ENCODE measurements at regions not wholly inside any gene's neighbourhood (a gene's known extent, or its start where the extent isn't known, plus 50 kb on each side); places are given as distances from the start of the nearest gene placed in this dataset.
"Not testable (repeated sequence)": the region's sequence is repeated elsewhere in the genome, so short reads cannot be mapped to it uniquely, and the experiment has no call there.

GRCh38 chr7:138309186-138309585, 150.9 kb upstream of the TRIM24 start:
- H3K4me3 ChIP-seq (ENCODE audit: low read depth, low read length) = no peak overlapping the region
- DNase-seq (ENCODE audit: low read depth) = no peak
- TF ChIP-seq, protein P1, sequence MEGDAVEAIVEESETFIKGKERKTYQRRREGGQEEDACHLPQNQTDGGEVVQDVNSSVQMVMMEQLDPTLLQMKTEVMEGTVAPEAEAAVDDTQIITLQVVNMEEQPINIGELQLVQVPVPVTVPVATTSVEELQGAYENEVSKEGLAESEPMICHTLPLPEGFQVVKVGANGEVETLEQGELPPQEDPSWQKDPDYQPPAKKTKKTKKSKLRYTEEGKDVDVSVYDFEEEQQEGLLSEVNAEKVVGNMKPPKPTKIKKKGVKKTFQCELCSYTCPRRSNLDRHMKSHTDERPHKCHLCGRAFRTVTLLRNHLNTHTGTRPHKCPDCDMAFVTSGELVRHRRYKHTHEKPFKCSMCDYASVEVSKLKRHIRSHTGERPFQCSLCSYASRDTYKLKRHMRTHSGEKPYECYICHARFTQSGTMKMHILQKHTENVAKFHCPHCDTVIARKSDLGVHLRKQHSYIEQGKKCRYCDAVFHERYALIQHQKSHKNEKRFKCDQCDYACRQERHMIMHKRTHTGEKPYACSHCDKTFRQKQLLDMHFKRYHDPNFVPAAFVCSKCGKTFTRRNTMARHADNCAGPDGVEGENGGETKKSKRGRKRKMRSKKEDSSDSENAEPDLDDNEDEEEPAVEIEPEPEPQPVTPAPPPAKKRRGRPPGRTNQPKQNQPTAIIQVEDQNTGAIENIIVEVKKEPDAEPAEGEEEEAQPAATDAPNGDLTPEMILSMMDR (conservative IDR thresholded peaks at IDR 0.05; ENCODE audit: low read depth, low read length) = no peak

- DNase-seq (ENCODE audit: low read depth) = no peak
- no peak overlapping the region for H3K4me3 ChIP-seq (ENCODE audit: low read depth, low read length)
- TF ChIP-seq, protein P1 (conservative IDR thresholded peaks at IDR 0.05; ENCODE audit: low read depth, low read length) = no peak
These were observed 146.3 kb upstream of the TRIM24 start for GRCh38 chr7:138313829-138314178.

DNA sequence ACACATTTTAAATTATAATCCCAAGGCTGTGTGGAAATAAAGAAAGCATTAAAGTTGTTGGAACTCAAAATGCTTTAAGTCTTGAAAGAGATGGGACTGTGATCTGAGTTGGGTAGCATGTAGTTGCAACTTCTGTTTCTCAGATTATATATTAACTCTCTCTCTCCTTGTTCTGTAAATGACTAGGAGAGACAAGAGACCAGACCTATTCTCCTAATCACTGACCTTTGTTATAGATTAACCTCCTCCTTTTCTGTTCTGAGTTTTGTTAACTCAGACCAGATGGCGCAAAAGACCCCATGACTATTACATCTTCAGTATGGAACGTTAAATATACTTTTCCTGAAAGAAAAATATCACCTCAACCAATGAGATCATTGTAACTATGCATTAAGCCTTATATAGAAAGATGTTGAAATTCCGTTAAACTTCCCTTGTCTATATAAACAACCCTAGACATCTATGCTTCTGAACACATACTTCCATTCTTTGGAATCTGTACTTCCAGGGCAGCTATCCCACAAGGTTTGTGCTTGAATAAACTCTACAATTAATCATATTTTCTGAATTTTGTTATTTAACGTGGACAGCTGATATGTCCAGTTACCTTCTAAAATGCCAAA, 143.5 kb upstream of the TRIM24 start:
- DNase-seq (ENCODE audit: low read depth) = peak; percentile 31
- no peak overlapping the region for H3K4me3 ChIP-seq (ENCODE audit: low read depth, low read length)
- TF ChIP-seq, protein P1 (conservative IDR thresholded peaks at IDR 0.05; ENCODE audit: low read depth, low read length) = no peak

DNA sequence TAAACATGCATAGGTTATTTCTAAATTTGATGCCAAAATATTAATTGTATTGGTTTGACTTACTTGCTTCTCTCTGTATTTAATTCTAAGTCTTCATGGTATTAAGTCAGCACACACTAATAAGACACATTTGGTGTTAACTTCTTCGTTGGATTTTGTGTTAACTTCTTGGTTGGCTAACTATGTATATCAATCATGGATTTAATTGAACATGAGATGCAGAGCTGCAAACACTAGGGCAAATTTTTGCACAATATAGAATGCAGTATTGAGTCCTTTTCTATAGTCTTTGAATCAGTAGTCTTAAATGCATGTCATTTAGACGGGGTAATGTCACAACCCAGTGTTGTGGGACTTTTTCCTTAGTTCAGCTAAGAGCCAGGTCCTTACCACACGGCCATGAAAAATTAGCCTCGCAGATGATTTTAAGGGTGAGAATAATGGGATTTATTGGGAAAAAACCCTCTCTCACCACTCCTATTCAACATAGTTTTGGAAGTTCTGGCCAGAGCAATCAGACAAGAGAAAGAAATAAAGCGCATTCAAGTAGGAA, 142.9 kb upstream of the TRIM24 start:
- no peak for DNase-seq (ENCODE audit: low read depth)
- no peak overlapping the region for H3K4me3 ChIP-seq (ENCODE audit: low read depth, low read length)
- TF ChIP-seq, protein P1 (conservative IDR thresholded peaks at IDR 0.05; ENCODE audit: low read depth, low read length) = no peak

- TF ChIP-seq, protein P1 (conservative IDR thresholded peaks at IDR 0.05; ENCODE audit: low read depth, low read length) = no peak
- DNase-seq (ENCODE audit: low read depth) = no peak
- no peak overlapping the region for H3K4me3 ChIP-seq (ENCODE audit: low read depth, low read length)
These were observed 135.1 kb upstream of the TRIM24 start for GRCh38 chr7:138324941-138325340.

GRCh38 chr7:138325434-138325833, 134.6 kb upstream of the TRIM24 start:
- TF ChIP-seq, protein P1 (conservative IDR thresholded peaks at IDR 0.05; ENCODE audit: low read depth, low read length) = no peak
- no peak for DNase-seq (ENCODE audit: low read depth)
- no peak overlapping the region for H3K4me3 ChIP-seq (ENCODE audit: low read depth, low read length)

DNA sequence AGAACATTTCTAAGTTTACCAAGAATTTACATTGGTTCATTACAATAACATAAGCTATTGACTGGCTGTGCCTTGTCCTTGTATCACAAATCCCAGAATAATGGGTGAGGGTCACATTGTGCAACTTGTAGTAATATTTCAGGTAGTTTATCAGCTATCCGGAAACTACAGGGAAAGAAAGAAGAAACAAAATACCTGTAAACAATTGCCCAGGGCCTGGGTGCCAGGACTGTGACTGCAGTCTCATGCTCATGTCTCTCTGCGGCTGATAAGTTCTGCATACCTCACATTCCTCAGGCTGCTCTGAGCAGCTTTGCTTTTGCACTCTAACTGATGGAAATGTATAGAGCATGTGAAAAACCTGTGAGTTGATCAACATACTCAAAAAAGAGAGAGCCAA, 131.8 kb upstream of the TRIM24 start:
- peak; percentile 48 for DNase-seq (ENCODE audit: low read depth)
- TF ChIP-seq, protein P1 (conservative IDR thresholded peaks at IDR 0.05; ENCODE audit: low read depth, low read length) = no peak
- H3K4me3 ChIP-seq (ENCODE audit: low read depth, low read length) = no peak overlapping the region

GRCh38 chr7:138332850-138333249, 127.2 kb upstream of the TRIM24 start:
- DNase-seq (ENCODE audit: low read depth); H3K4me3 ChIP-seq (ENCODE audit: low read depth, low read length): not testable (repeated sequence)
